NCI-H748 (cell line): ENCODE measurements at regions not wholly inside any gene's neighbourhood (a gene's known extent, or its start where the extent isn't known, plus 50 kb on each side); places are given as distances from the start of the nearest gene placed in this dataset.

Experiments used
- DNase-seq: peaks from one replicate; lab custom pipeline; 2025; ENCODE audit not compliant: unreplicated experiment; lab: John Stamatoyannopoulos, UW

GRCh38 chr12:87841935-87842334 lies 187.3 kb downstream of the C12orf50 start:
- no peak for DNase-seq

DNA sequence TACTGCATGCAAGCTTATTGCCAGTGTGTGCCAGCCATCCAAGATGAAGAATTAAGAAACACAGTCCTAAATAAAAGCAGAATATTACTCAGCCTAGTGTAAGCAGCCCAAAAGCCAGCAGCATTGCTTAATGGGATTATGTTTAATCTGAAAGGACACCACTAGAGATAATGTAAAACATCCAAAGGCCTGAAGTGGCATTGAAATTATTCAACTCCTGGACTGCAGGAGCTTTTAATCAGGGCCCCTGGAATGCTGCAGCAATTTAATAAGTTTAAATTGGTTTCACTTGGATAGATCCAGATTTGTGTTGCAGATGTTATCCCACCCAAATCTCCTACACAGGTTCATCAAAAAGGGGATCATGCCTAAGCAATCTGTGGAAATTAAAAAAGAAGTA lies 193.0 kb downstream of the C12orf50 start:
- DNase-seq, result no peak

DNA sequence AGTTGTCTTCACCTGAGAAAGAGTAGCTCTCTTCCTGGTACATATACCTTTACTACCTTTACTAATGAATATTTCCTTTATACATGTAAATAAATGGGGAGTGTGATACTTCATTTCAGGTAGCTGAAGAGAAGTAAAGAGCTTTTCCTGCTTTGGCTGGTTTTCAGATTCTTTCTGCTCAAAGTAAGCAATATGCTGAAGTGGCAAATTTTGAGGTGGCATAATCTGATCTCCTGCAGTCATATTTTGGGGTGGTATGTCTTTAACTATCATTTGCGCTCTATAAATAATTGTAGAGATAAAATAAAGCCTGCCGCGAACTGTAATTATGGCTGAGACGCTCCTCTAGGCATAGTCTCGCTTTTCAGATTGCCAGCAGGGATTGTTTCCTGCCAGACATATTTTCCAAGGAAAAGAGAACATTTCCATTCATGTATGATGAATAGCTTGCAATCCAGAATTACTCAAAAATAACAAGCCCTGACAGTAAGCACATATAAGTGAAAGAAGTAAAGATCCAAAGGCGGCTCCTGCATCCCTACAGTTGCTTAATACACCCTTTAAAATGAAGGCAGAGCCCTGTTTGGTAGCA lies 200.7 kb downstream of the C12orf50 start:
- peak; percentile 58 for DNase-seq

- DNase-seq, result no peak
Measured at GRCh38 chr12:87827638-87828264, 201.4 kb downstream of the C12orf50 start.

DNA sequence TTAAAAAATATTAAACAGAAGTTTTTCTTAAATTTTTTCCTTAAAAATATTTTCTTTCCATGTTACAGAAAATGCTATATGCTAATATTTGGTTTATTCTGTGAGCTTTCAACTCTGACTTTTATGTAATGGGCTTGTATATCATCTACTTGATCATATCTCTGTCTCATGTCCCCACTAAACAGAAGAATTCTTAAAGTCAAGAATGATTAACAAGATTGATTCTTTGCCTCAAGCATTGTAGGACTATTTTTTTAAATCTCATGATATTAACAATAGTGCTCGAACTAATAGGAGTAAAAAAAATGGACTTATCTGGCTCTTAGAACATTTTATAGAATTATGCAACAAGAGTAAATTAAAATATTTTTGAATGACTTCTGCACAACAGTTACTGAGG lies 206.3 kb downstream of the C12orf50 start:
- DNase-seq, result no peak

- DNase-seq, result no peak
Measured at GRCh38 chr12:87820524-87821202, 208.5 kb downstream of the C12orf50 start.

DNA sequence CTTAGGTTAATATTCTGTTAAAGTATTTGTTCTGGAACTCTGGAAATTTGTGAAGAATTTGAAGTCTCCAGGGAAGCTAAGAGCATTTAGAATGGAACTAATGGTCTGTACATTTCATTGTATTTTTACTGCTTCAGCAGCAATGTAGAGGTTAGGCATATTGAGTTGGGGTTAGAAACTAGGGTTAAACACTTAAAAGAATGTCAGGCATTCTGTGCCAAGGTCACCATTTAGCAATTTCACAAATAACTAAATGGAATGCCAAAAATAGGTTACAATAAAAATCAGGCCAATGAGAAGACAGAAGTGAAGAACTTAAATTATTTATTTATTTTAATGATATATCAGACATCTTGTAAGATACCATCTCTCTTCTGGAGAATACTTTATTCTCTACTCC lies 210.8 kb downstream of the C12orf50 start:
- DNase-seq, result no peak

DNA sequence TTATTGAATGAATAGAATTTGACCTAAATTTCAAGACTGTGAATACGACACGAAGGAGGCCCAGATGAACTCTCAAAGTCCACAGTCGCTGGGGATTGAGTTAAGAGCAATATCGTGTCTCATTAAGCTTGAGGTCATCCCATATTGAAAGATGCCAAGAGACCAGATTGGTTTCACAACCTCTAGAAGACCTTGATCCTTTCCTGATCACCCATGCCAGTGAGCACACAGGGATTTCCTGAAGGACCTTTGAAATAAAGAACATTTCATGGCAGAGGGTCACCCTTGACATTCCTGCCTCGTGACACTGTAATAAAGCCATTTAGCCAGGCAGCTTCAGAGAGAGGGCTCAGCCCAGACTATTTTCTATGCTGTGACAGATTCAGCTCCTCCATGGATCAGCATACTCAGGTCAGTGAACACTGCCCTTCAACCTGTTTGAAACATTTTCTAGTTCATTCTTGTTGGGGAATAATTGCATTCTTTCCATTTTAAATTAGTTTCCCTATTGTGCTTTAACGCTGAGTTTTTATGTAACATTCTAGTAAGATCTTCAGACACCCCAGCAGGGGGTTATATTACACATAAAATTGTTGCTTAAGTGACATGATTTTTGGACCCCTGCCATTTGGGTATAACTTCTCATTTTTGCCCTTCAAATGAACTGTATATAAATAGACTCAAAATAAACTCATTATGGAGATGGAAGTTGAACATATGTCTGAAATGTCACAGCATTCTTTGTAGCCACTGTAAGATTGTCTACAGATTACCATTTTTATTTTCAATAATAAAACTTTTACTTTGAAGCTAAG lies 213.2 kb downstream of the C12orf50 start:
- no peak for DNase-seq

DNA sequence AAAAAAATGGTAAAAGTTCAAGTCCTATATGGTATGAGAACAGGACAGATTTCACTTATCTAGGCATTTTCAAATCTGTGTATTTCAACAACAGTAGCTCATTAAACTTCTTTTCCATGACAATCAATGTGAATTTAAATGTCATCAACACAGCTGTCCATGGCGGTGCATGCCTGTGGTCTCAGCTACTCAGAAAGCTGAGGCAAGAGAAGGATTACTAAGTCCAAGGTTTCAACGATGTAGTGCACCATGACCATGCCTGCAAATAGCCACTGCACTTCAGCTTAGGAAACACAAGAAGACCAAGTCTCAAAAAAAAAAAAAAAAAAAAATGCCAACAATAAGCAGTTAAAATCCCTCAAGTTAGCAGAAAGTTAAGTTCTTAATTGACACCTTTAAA lies 214.6 kb downstream of the C12orf50 start:
- DNase-seq, result no peak

- DNase-seq, result no peak
Measured at GRCh38 chr12:87813476-87814234, 215.5 kb downstream of the C12orf50 start.

- DNase-seq, result no peak
Measured at GRCh38 chr12:87812681-87813080, 216.5 kb downstream of the C12orf50 start.

DNA sequence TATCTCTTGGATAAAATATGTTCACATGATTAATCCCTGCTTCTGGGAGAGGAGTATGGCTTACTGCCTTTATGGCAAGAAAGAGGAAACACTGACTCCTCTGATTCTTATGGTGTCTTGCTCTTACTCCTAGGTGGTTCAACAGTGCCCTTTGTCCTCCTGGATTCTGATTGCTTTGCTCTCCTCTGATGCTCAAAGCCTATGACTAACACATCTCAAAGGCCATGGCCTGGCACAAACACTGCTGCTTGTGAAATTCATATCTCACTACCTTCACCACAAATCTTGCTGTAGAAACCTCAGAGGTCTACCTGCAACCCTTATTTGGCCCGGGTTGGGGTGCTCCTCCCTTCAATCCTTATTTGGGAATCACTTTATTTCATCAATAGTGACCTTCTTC lies 217.2 kb downstream of the C12orf50 start:
- no peak for DNase-seq

- DNase-seq, result no peak
Measured at GRCh38 chr12:87809916-87810315, 219.3 kb downstream of the C12orf50 start.

- no peak for DNase-seq
Measured at GRCh38 chr12:87807086-87807485, 222.1 kb downstream of the C12orf50 start.

GRCh38 chr12:87806310-87806709 lies 222.9 kb downstream of the C12orf50 start:
- DNase-seq, result no peak

GRCh38 chr12:87804386-87804785 lies 224.8 kb downstream of the C12orf50 start:
- DNase-seq, result no peak

DNA sequence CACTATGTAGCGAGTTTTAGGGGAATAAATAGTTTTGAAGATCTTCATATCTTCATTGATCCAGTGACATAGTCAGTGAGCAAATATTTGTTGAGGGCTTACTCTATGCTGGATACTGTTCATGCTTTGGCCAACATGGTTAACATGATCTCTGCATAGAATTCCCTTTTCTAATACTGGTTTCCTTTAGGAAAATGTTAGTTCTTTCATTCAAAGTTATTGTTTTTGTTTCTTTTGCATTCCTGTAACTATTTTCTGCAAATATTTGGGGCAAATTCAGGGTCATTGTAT lies 226.5 kb downstream of the C12orf50 start:
- DNase-seq, result no peak

DNA sequence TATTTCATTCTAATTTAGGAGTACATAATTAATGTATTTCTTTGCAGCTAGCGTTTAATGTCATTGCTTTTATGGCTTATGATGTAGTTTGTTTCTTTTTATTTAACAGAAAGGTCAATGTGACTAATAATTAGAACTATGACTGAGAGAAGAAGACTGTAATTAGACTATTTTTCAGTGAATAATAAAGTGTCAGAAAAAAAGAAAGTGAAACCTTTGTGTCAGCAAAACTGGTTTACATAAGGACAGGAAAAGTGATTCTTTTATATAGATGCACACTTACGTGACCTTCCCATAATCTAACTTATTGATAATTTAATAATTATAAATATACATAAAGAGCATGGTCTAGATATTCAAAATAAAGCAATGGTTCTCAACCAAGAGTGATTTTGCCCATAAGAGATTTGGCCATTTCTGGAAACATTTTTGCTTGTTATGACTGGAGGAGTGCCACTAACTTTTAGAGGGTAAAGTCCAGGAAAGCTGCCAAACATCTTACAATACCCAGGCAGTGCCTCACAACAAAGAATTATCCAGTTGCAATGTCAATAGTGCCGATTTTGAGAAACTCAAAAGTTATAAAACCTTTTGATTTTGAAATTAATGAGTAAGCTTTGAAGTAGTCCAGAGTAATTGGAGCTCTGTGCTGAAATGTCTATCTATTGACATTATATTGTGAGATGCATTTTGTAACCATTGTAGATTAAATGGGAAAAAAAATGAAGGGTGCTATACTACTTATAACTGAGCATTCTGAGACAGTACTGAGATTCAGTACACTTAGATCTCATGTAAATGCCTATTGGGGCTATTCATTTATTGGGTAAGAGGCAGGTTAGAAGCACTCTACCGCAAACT lies 227.1 kb downstream of the C12orf50 start:
- DNase-seq, result no peak

DNA sequence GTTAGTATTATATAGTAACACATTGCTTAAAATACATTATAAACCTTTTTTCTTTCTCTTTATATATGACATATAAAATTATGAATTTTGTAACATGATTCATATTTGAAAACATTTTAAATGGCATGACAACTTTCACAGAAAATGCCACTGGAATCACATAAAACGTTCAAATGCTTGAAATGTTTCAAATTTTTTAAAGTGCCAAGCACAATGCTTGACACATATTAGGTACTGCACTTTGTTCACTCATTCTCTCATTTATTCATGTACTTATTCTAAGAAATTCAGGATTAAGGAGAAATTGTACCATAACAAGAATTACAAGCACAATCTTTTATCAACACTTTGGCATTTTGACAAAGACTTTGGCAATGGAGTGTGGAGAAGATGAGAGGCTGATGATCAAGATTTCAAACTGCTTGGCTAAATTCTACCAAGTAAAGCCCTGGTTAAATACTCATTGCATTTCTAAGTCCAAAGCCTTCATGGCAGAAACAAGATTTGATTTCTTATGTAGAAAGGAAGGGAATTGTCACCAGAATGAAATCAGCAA lies 232.2 kb downstream of the C12orf50 start:
- DNase-seq, result no peak

GRCh38 chr12:87795555-87795954 lies 233.6 kb downstream of the C12orf50 start:
- DNase-seq, result no peak
